K562 (cell line): ENCODE measurements at regions not wholly inside any gene's neighbourhood (a gene's known extent, or its start where the extent isn't known, plus 50 kb on each side); places are given as distances from the start of the nearest gene placed in this dataset.

ENCODE experiments used
- ZKSCAN1 ChIP-seq: fragments of 150-350 bp; IDR thresholded peaks from 2 replicates; pipeline ENCODE4 v1.6.1; 2016; ENCODE audit warnings: low read depth, low read length
- TF ChIP-seq, protein P1 (sequence below): conservative IDR thresholded peaks from 2 replicates; pipeline ENCODE4 v1.6.1; 2011; ENCODE audit warnings: low read depth, mild to moderate bottlenecking, low read length; ENCODE audit not compliant: control insufficient read depth
- TF ChIP-seq, protein P2 (sequence below): sonication (generic); formaldehyde crosslinking; IDR thresholded peaks from 2 replicates; pipeline ENCODE4 v1.8.1; 2023; ENCODE audit warnings: mild to moderate bottlenecking, missing genetic modification reagents

DNA sequence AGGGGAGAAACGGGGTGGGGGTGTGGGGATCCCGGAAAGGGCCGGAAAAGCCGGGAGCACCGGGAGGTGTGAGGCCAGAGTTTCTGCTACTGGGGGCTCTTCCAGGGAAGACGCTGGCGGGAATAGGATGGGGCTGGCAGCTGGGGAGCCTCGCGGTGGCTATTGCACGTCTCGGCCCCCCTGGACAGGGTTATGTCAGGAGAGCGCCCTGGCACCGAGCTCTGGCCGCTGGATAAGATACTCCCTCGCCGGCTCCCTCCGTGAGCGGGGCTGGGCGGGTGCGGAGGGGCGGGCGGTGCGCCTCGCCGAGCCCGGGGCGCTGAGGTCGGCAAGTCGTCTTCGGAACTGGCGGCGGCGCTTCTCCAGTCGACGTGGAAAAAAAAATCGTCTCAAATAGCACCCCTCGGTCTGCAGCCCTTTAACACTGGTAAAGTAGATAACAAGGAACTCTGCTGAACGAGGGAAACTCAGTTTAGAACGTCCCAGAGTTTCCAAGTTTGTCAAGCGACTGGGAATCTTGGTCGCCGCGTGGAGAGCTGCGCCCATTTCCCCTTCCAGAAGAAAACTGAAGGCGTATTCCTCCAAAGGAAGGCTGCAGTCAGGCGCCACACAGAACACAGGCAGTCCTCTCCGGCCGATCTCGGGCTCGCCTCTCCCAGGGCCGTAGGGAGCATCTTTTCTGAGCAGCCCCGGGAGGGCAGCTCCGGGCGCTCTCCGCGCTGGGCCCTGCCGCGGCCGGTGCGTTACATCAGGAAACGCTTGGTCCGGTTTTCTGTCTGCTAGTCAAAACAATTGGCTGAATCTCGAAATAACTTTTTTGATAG is 115.1 kb downstream of the KCNRG start:
- no peak for TF ChIP-seq ZKSCAN1
- TF ChIP-seq, protein P1, sequence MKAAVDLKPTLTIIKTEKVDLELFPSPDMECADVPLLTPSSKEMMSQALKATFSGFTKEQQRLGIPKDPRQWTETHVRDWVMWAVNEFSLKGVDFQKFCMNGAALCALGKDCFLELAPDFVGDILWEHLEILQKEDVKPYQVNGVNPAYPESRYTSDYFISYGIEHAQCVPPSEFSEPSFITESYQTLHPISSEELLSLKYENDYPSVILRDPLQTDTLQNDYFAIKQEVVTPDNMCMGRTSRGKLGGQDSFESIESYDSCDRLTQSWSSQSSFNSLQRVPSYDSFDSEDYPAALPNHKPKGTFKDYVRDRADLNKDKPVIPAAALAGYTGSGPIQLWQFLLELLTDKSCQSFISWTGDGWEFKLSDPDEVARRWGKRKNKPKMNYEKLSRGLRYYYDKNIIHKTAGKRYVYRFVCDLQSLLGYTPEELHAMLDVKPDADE, result no peak
- TF ChIP-seq, protein P2, sequence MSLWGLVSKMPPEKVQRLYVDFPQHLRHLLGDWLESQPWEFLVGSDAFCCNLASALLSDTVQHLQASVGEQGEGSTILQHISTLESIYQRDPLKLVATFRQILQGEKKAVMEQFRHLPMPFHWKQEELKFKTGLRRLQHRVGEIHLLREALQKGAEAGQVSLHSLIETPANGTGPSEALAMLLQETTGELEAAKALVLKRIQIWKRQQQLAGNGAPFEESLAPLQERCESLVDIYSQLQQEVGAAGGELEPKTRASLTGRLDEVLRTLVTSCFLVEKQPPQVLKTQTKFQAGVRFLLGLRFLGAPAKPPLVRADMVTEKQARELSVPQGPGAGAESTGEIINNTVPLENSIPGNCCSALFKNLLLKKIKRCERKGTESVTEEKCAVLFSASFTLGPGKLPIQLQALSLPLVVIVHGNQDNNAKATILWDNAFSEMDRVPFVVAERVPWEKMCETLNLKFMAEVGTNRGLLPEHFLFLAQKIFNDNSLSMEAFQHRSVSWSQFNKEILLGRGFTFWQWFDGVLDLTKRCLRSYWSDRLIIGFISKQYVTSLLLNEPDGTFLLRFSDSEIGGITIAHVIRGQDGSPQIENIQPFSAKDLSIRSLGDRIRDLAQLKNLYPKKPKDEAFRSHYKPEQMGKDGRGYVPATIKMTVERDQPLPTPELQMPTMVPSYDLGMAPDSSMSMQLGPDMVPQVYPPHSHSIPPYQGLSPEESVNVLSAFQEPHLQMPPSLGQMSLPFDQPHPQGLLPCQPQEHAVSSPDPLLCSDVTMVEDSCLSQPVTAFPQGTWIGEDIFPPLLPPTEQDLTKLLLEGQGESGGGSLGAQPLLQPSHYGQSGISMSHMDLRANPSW (CRISPR knock-in tag), result no peak
